ENCODE measurements at regions not wholly inside any gene's neighbourhood (a gene's known extent, or its start where the extent isn't known, plus 50 kb on each side); places are given as distances from the start of the nearest gene placed in this dataset.
"Not testable (repeated sequence)": the region's sequence is repeated elsewhere in the genome, so short reads cannot be mapped to it uniquely, and the experiment has no call there.

GRCh38 chr6:102981490-102982015 lies 1588.0 kb downstream of the GRIK2 start:
- Mint-ChIP-seq H3K9me3 (peaks cover 2 to 9% (median 9%) of the 10 kb centered on the region in 3 donors), H3K4me3 (no peak overlapping the region), H3K27me3 (no peaks in the 10 kb centered on the region), H3K27ac (no peak overlapping the region), H3K36me3 (no peaks in the 10 kb centered on the region), H3K4me1 (no peaks in the 10 kb centered on the region)

- Mint-ChIP-seq H3K4me1 (no peaks in the 10 kb centered on the region), H3K27me3 (no peaks in the 10 kb centered on the region), H3K9me3 (peaks cover 2 to 9% (median 8%) of the 10 kb centered on the region in 3 donors), H3K4me3 (no peak overlapping the region), H3K36me3 (no peaks in the 10 kb centered on the region), H3K27ac (no peak overlapping the region)
Observed at GRCh38 chr6:102980951-102981350, 1587.4 kb downstream of the GRIK2 start.

GRCh38 chr6:102961902-102962301 lies 1568.4 kb downstream of the GRIK2 start:
- Mint-ChIP-seq H3K36me3 (no peaks in the 10 kb centered on the region), H3K27me3 (no peaks in the 10 kb centered on the region), H3K9me3 (peaks cover 0 to 9% (median 2%) of the 10 kb centered on the region in 3 donors), H3K27ac (no peak overlapping the region), H3K4me3 (no peak overlapping the region), H3K4me1 (no peaks in the 10 kb centered on the region)

GRCh38 chr6:102950967-102951366 lies 1557.5 kb downstream of the GRIK2 start:
- H3K27me3 Mint-ChIP-seq, result no peaks in the 10 kb centered on the region
- no peaks in the 10 kb centered on the region for H3K36me3 Mint-ChIP-seq
- peaks cover 0 to 6% (median 0%) of the 10 kb centered on the region in 3 donors for H3K9me3 Mint-ChIP-seq
- H3K4me3 Mint-ChIP-seq, result no peak overlapping the region
- no peaks in the 10 kb centered on the region for H3K4me1 Mint-ChIP-seq
- H3K27ac Mint-ChIP-seq, result no peak overlapping the region

DNA sequence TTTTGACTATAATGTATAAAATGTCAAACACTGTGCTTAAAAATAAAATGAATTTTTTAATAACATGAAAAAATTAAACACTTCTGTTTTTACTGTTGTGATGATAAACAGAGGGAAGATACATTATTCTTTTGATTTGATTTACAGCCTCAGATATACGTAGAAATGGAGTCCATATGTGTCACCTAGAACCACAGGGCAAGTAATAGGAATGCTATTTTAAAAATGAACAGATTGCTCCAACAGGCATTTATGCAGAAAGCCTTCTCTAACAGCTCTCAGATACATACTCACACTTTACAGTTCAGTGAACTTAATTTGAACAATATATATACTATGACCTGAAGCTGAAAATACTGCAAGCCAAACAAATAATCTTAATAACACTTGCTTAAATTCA lies 1551.0 kb downstream of the GRIK2 start:
- H3K27me3 Mint-ChIP-seq, result no peaks in the 10 kb centered on the region
- no peaks in the 10 kb centered on the region for H3K36me3 Mint-ChIP-seq
- H3K27ac Mint-ChIP-seq, result no peak overlapping the region
- H3K4me3 Mint-ChIP-seq, result no peak overlapping the region
- peaks cover 0 to 3% (median 3%) of the 10 kb centered on the region in 3 donors for H3K9me3 Mint-ChIP-seq
- H3K4me1 Mint-ChIP-seq, result no peaks in the 10 kb centered on the region

- Mint-ChIP-seq H3K27ac (no peak overlapping the region), H3K9me3 (peaks cover 0 to 3% (median 3%) of the 10 kb centered on the region in 3 donors), H3K4me3 (no peak overlapping the region), H3K27me3 (no peaks in the 10 kb centered on the region), H3K4me1 (no peaks in the 10 kb centered on the region), H3K36me3 (no peaks in the 10 kb centered on the region)
Observed at GRCh38 chr6:102942206-102942605, 1548.7 kb downstream of the GRIK2 start.

DNA sequence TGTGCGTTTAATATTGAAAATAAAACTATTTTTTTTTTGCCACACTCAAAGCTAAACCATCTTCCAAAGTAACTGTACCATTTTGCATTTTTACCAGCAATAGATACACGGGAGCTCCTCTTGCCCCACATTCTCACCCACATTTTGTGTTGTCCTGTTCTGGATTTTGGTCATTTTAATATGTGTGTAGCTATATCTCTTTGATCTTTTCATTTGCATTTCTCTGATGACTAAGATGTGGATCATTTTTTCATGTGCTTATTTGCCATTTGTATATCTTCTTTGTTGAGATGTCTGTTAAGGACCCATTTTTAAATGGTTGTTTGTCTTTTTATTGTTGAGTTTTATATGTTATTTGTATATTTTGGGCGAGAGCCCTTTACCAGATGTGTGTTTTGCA lies 1543.5 kb downstream of the GRIK2 start:
- Mint-ChIP-seq H3K4me1 (no peaks in the 10 kb centered on the region), H3K27ac (no peak overlapping the region), H3K4me3 (no peak overlapping the region), H3K36me3 (no peaks in the 10 kb centered on the region), H3K9me3 (peaks cover 0 to 7% (median 2%) of the 10 kb centered on the region in 3 donors), H3K27me3 (no peaks in the 10 kb centered on the region)

GRCh38 chr6:102928109-102928508 lies 1534.6 kb downstream of the GRIK2 start:
- no peak overlapping the region for H3K4me3 Mint-ChIP-seq
- no peaks in the 10 kb centered on the region for H3K27me3 Mint-ChIP-seq
- no peak overlapping the region for H3K27ac Mint-ChIP-seq
- no peaks in the 10 kb centered on the region for H3K36me3 Mint-ChIP-seq
- no peaks in the 10 kb centered on the region for H3K4me1 Mint-ChIP-seq
- H3K9me3 Mint-ChIP-seq, result peaks cover 3 to 9% (median 5%) of the 10 kb centered on the region in 3 donors

DNA sequence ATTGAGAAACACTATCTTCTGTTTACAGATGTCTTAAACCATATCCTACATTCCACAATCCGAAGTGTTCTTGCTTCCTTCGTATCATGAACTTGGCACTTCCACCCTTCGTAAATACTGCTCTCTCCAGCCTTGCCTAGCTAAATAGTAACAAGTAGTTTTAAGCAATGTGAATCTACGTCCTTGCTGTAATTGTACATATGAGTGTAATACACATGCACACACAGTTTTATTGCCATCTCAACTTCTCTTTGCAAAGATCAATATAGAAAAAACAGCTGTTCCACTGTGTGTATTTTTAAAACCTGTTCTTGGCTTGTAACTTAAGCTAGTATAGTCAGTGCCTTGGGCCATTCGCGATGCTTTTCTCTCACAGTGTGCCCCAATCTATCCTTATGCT lies 1524.7 kb downstream of the GRIK2 start:
- Mint-ChIP-seq H3K9me3 (peaks cover 0 to 5% (median 5%) of the 10 kb centered on the region in 3 donors), H3K36me3 (no peaks in the 10 kb centered on the region), H3K4me1 (no peaks in the 10 kb centered on the region), H3K27ac (no peak overlapping the region), H3K27me3 (no peaks in the 10 kb centered on the region), H3K4me3 (no peak overlapping the region)

DNA sequence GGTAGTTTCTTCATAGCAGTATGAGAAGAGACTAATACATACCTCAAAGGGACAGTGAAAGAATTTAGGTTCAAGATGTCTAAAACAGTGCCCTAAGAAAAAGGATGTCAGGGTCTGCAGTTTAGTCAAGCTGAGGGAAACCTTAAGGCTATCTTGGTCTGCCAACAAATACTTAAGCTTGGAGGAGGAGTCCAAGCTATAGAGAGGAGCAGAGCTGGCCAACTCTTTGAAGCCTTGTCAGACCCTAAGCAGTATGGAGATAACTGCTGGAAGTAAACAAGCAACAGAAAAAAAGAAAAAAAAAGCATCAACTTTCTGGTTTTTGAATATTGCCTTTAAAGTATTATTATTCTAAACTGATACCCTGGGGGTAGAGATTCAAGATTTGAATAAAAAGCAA lies 1518.1 kb downstream of the GRIK2 start:
- H3K36me3 Mint-ChIP-seq, result no peaks in the 10 kb centered on the region
- H3K27ac Mint-ChIP-seq, result no peak overlapping the region
- no peaks in the 10 kb centered on the region for H3K4me1 Mint-ChIP-seq
- H3K9me3 Mint-ChIP-seq, result peaks cover 0 to 7% (median 5%) of the 10 kb centered on the region in 3 donors
- H3K27me3 Mint-ChIP-seq, result no peaks in the 10 kb centered on the region
- H3K4me3 Mint-ChIP-seq, result no peak overlapping the region

DNA sequence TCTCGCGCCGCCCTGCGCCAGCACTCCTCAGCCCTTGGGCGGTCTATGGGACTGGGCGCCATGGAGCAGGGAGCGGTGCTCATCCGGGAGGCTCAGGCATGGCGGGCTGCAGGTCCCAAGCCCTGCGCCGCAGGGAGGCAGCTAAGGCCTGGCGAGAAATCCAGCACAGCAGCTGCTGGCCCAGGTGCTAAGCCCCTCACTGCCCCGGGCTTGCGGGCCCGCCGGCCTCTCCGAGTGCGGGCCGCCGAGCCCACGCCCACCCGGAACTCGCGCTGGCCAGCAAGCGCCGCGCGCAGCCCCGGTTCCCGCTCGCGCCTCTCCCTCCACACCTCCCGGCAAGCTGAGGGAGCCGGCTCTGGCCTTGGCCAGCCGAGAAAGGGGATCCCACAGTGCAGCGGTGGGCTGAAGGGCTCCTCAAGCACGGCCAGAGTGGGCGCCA lies 1517.2 kb downstream of the GRIK2 start:
- not testable (repeated sequence) for H3K36me3 Mint-ChIP-seq, H3K4me1 Mint-ChIP-seq, H3K4me3 Mint-ChIP-seq, H3K9me3 Mint-ChIP-seq, H3K27ac Mint-ChIP-seq, H3K27me3 Mint-ChIP-seq

DNA sequence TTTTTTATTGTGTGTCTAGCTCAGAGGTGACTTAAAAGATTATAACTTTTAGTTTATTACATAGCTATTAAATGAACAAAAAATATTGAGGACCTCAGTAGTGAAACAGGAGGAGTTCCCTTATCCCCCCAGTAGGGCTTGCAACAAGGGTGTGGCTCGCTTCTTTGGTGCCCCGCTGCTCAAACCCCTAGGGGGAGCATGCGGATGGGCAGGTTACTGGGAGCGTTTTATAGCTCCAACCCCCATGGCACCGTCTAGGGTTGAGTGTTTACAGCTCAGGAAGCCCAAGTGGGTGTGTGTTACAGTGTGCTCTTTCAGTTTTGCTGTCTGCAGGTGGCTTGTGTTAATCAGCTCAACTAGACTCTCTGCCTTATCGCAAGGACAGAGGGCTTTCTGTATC lies 1513.7 kb downstream of the GRIK2 start:
- H3K4me3 Mint-ChIP-seq, result no peak overlapping the region
- H3K27me3 Mint-ChIP-seq, result no peaks in the 10 kb centered on the region
- peaks cover 2 to 9% (median 4%) of the 10 kb centered on the region in 3 donors for H3K9me3 Mint-ChIP-seq
- no peaks in the 10 kb centered on the region for H3K36me3 Mint-ChIP-seq
- H3K4me1 Mint-ChIP-seq, result no peaks in the 10 kb centered on the region
- no peak overlapping the region for H3K27ac Mint-ChIP-seq

GRCh38 chr6:102902471-102902870 lies 1509.0 kb downstream of the GRIK2 start:
- Mint-ChIP-seq H3K4me3 (no peak overlapping the region), H3K36me3 (no peaks in the 10 kb centered on the region), H3K27ac (no peak overlapping the region), H3K4me1 (no peaks in the 10 kb centered on the region), H3K9me3 (peaks cover 3 to 9% (median 4%) of the 10 kb centered on the region in 3 donors), H3K27me3 (no peaks in the 10 kb centered on the region)

DNA sequence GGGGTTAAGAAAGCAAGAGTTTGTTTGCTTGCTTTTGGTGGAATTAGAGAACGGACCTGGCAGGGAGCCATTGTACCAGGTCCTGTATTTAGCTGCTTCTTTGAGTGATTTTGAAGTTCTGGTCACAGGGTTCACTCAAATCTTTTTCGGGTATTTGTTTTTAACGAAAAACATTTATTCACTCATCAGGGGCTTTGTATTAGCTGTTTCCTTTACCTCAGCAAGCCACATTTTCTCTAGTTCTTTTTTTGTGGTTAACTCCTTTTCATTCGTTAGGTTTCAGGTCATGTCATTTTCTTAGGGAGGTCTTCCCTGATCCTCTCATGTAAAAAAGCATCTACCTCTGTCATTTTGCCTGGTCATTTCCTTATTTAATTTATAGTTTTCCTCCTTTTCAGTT lies 1502.2 kb downstream of the GRIK2 start:
- H3K4me1 Mint-ChIP-seq, result no peaks in the 10 kb centered on the region
- no peak overlapping the region for H3K27ac Mint-ChIP-seq
- no peaks in the 10 kb centered on the region for H3K27me3 Mint-ChIP-seq
- no peaks in the 10 kb centered on the region for H3K36me3 Mint-ChIP-seq
- H3K9me3 Mint-ChIP-seq, result peaks cover 0 to 18% (median 4%) of the 10 kb centered on the region in 3 donors
- H3K4me3 Mint-ChIP-seq, result no peak overlapping the region

DNA sequence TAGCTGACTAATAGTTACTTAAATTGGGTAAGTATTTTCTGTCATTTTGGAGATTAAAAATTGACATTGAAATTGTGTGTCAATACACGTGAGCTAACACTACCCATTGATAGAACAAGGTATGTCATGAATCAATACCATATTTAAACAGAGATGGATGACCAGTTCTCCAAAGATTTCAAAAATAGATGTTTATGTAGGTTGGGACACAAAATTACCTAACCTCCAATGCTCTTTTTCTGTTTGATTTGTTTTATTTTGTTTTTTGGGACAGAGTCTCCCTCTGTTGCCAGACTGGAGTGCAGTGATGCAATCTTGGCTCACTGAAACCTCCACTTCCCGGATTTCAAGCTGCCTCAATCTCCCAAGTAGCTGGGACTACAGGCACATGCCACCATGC lies 1491.7 kb downstream of the GRIK2 start:
- H3K36me3 Mint-ChIP-seq, result no peaks in the 10 kb centered on the region
- no peak overlapping the region for H3K4me3 Mint-ChIP-seq
- peaks cover 0 to 8% (median 5%) of the 10 kb centered on the region in 3 donors for H3K9me3 Mint-ChIP-seq
- H3K27me3 Mint-ChIP-seq, result no peaks in the 10 kb centered on the region
- H3K4me1 Mint-ChIP-seq, result no peaks in the 10 kb centered on the region
- H3K27ac Mint-ChIP-seq, result no peak overlapping the region

DNA sequence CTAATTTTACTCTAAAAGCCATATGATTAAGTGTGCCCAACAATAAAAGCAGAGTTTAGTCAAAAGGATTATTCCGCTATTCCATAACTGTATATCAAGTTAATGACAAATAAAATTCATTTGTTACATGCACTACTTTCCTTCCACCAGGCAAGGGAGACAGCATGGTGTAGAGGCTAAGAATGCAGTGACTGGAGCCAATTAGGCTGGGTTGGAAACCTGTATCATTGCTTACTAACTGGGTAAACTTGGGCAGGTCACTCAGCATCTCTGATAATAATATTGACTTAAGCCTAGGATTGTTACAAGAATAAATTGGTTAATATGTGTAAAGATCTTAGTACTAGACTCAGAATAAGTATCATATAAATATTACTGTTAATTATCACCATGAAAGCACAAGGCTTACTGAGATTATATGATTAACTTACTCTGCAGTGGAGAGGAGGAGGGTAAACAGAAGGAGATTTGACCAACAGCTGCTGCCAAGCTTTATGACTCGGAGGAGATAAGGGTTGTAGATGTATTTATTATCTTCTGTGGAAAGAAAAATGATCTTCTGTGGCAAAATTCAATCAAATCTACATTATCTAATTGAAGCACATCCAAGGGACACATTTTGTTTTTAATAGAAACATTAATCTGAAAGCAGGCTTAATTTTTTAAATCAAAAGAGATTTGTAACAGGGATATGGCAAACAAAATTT lies 1459.9 kb downstream of the GRIK2 start:
- Mint-ChIP-seq H3K27me3 (no peaks in the 10 kb centered on the region), H3K27ac (no peak overlapping the region), H3K36me3 (no peaks in the 10 kb centered on the region), H3K4me1 (peaks cover 0 to 2% (median 0%) of the 10 kb centered on the region in 3 donors), H3K4me3 (no peak overlapping the region), H3K9me3 (no peaks in the 10 kb centered on the region)
